LNCaP clone FGC (cell line): ENCODE measurements at regions not wholly inside any gene's neighbourhood (a gene's known extent, or its start where the extent isn't known, plus 50 kb on each side); places are given as distances from the start of the nearest gene placed in this dataset.

ENCODE experiments used
- DNase-seq: peaks from one replicate; pipeline ENCODE4 v3.0.0-alpha.2; 2011; ENCODE audit warnings: low read depth
- H3K4me3 ChIP-seq: 2 replicates; pipeline ENCODE4 v1.5.1; 2011; ENCODE audit warnings: mild to moderate bottlenecking, low read depth, low read length, control low read depth
- TF ChIP-seq, protein P1 (sequence below): IDR thresholded peaks from 2 replicates; pipeline ENCODE4 v1.5.1; 2012; ENCODE audit warnings: mild to moderate bottlenecking; ENCODE audit not compliant: control insufficient read depth, insufficient read depth; ENCODE audit errors: extremely low read depth

DNA sequence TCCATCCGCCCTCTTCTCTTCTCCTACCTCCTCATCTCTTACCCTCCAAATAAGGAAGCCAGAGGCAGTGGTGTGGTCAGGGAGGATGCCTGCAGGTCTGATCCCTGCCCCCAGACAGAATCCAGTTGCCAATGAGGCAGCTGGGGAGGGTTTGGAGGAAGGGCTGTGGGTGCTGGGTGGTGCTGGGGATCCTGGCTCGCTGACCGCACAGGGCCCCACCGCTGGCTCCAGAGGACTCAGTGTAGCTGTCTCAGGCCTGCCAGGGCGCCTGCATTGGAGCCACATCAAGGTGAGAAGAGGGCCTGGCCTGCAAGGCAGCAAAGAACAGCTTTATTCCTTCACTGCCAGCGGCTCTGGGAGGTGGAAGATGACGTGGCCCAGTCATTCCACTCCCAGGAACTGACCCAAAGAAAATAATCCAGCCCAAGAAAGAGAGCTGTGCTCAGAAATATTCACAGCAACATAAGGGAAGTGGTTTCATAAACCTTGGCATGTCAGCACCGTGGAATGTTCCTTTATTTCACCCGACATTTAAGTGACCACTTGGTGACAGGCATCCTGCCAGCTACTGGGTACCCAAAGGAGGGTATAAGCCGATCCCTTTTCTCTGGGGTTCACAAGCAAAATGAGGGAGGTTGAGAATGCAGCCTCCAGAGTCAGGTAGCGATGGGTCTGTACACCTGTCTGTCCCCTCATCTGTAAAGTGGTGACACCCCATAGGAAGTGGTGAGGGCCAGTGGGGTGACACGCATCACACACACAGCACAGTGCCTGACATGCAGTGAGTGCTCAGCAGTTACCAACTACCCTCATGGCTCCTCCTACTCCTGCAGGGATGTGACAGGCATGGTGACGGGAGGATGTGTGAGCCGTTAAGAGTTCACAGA lies 125.1 kb downstream of the SNX5 start:
- TF ChIP-seq, protein P1, sequence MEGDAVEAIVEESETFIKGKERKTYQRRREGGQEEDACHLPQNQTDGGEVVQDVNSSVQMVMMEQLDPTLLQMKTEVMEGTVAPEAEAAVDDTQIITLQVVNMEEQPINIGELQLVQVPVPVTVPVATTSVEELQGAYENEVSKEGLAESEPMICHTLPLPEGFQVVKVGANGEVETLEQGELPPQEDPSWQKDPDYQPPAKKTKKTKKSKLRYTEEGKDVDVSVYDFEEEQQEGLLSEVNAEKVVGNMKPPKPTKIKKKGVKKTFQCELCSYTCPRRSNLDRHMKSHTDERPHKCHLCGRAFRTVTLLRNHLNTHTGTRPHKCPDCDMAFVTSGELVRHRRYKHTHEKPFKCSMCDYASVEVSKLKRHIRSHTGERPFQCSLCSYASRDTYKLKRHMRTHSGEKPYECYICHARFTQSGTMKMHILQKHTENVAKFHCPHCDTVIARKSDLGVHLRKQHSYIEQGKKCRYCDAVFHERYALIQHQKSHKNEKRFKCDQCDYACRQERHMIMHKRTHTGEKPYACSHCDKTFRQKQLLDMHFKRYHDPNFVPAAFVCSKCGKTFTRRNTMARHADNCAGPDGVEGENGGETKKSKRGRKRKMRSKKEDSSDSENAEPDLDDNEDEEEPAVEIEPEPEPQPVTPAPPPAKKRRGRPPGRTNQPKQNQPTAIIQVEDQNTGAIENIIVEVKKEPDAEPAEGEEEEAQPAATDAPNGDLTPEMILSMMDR = no peak
- no peak overlapping the region for H3K4me3 ChIP-seq
- DNase-seq = no peak

DNA sequence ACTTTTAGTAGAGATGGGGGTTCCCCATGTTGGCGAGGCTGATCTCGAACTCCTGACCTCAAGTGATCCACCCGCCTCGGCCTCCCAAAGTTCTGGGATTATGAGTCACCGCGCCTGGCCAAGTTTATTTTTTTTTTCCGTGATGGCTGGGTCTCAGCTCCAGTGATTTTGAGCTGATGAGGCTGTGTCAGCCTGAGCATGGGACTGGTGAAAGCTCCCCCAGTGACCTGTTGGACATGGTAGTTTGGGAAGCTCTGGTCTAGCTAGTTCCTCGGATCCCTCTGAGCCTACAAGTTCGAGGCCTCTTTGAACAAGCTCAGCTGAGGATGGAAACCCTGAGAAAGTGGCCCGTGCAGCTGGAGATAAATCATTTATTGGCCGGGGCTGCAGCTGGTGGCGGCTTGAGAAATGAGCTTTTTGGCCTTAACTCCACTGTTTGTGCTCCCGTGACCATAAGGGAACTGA lies 126.8 kb downstream of the SNX5 start:
- no peak overlapping the region for H3K4me3 ChIP-seq
- TF ChIP-seq, protein P1 = no peak
- no peak for DNase-seq

GRCh38 chr20:17840423-17840822 lies 128.2 kb downstream of the SNX5 start:
- DNase-seq = no peak
- no peak overlapping the region for H3K4me3 ChIP-seq

DNA sequence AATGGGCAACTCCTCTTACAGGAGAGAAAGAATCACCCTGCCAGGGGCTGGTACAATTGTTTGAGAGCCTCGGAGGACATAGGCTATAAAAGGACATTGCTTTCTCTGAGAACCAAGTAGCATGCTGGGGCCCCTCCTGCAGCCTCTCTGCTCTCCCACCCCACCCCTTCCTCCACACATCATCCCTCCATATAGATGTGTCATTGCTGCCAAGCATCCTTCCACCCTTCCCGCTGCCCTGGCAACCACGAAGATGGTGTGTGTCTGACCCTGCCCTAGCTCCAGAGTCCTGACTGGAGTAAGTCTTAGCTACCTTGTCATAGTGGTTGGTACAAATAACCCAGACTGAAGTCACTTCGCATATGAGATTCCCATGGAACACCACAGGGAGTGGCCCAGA lies 129.7 kb downstream of the SNX5 start:
- TF ChIP-seq, protein P1 = no peak
- DNase-seq = no peak
- no peak overlapping the region for H3K4me3 ChIP-seq

More at GRCh38 chr20:17840423-17840822, 128.2 kb downstream of the SNX5 start:
- TF ChIP-seq, protein P1 = no peak

- TF ChIP-seq, protein P1 = no peak
- no peak overlapping the region for H3K4me3 ChIP-seq
- no peak for DNase-seq
Measured at GRCh38 chr20:17837179-17837578, 131.4 kb downstream of the SNX5 start.

DNA sequence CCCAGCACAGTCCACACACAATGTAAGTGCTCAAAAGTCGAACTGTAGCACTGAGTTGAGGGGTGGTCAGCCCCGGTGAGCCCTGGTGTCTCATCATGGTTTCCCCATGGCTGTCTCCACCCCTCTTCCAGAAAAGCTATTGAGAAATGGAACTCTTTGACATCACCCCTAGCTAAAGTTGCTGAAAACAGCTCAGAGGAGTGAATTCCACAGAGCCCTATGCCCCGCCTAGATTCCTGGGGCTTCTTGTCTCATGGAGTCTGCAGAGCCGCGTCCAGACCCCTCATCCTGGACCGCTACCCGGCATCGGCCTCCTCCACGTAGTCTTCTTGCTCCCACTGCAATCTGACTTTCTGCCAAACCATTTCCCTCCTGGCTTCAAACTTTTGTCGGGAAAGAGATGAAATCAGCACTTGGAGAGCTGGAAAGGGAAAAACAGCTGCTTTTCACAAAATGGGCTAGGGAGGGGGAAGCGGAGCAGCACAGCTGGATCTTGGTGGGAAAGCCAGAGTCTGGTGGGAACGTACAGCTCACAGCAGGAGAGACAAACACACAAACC lies 132.2 kb downstream of the SNX5 start:
- no peak overlapping the region for H3K4me3 ChIP-seq
- DNase-seq = no peak
- TF ChIP-seq, protein P1 = no peak

DNA sequence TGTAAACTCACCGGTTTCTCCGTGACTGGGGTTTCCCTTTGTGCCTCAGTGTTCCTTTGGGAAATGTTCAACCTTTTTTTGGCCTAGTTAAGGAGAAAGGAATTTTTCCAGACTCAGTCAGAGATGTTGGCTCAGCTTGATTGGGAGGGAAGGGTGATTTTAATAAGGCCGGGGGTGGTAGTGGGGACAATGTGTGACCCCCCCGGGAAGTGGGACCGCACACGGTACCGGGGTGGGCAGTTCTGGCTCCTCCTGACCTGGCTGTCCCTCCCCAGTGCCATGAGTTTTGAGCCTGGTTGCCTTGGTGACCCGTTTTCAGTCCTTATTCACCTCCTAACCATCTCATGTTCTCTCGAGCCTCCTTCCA lies 132.7 kb downstream of the SNX5 start:
- DNase-seq = no peak
- H3K4me3 ChIP-seq = no peak overlapping the region
- TF ChIP-seq, protein P1 = no peak
